AG04450 (cell line): ENCODE measurements at regions not wholly inside any gene's neighbourhood (a gene's known extent, or its start where the extent isn't known, plus 50 kb on each side); places are given as distances from the start of the nearest gene placed in this dataset. TPM values are rescaled to one million over a fixed set of nuclear protein-coding genes. Genes with fewer than 3 reads are reported as not detected.

Experiments used
- small RNA-seq: library from RNA; depleted of rRNA; stranded (forward); fragments of <200 nt; gene quantifications from one replicate; pipeline ENCODE3, GENCODE V24; 2012; ENCODE audit warnings: low read depth; ENCODE audit not compliant: insufficient read length

Small RNAs in the stretch of these regions (small RNA-seq; reads per million reads assigned to genes)
- not detected for gene MIR563
